Suprapubic skin (tissue), 4 donors: ENCODE measurements at regions not wholly inside any gene's neighbourhood (a gene's known extent, or its start where the extent isn't known, plus 50 kb on each side); places are given as distances from the start of the nearest gene placed in this dataset.

ENCODE experiments used
- DNase-seq, 2 donors: peaks; one replicate each; pipeline ENCODE4 v3.0.0-alpha.2; 2019; ENCODE audit warnings: low spot score in 2 of 2
- H3K27ac ChIP-seq: fragments of 200-600 bp; sonication (generic); one replicate; pipeline ENCODE4 v1.5.1; 2019
- H3K27me3 ChIP-seq: fragments of 200-600 bp; sonication (generic); one replicate; pipeline ENCODE4 v1.5.1; 2019
- H3K36me3 ChIP-seq: fragments of 200-600 bp; sonication (generic); one replicate; pipeline ENCODE4 v1.5.1; 2019
- H3K4me1 ChIP-seq: fragments of 200-600 bp; sonication (generic); one replicate; pipeline ENCODE4 v1.5.1; 2019
- H3K4me3 ChIP-seq: fragments of 200-600 bp; sonication (generic); one replicate; pipeline ENCODE4 v1.5.1; 2019; ENCODE audit warnings: mild to moderate bottlenecking
- H3K9me3 ChIP-seq: fragments of 200-600 bp; sonication (generic); one replicate; pipeline ENCODE4 v1.5.1; 2019
- CTCF ChIP-seq, 2 donors: fragments of 200-600 bp in 1 of 2; fragments of 450-650 bp in 1 of 2; sonication (generic) in 1 of 2; IDR thresholded peaks; one replicate each; pipeline ENCODE4 v1.5.1; 2016 to 2019; ENCODE audit warnings: antibody characterized with exemption in 2 of 2, mild to moderate bottlenecking in 1 of 2, moderate library complexity in 1 of 2
- EP300 ChIP-seq: sonication (generic); formaldehyde crosslinking; IDR thresholded peaks from one replicate; pipeline ENCODE4 v1.6.1; 2017; ENCODE audit warnings: antibody characterized with exemption
- POLR2A ChIP-seq, 2 donors: fragments of 450-650 bp; IDR thresholded peaks; one replicate each; pipeline ENCODE4 v1.6.1; 2017; ENCODE audit warnings: antibody characterized with exemption in 2 of 2, mild to moderate bottlenecking in 2 of 2, moderate library complexity in 2 of 2
- POLR2AphosphoS5 ChIP-seq, 3 donors: sonication (generic); formaldehyde crosslinking; IDR thresholded peaks; one replicate each; pipeline ENCODE4 v1.6.1; 2017; ENCODE audit warnings: antibody characterized with exemption in 3 of 3
- WGBS: methylation state at CpG from one replicate; pipeline ENCODE4 v1.1.5; 2018; 5-methylcytosine and 5-hydroxymethylcytosine counted together

GRCh38 chr20:10826111-10826510 is 152.3 kb upstream of the JAG1 start:
- Histone ChIP-seq H3K9me3 (no peaks in the 10 kb centered on the region), H3K27ac (no peak overlapping the region), H3K27me3 (no peaks in the 10 kb centered on the region), H3K4me3 (no peak overlapping the region), H3K36me3 (no peaks in the 10 kb centered on the region), H3K4me1 (no peaks in the 10 kb centered on the region)
- no peak for DNase-seq
- 73% methylated on average over 1 of the region's 1 CpG for WGBS
- TF ChIP-seq CTCF (IDR thresholded peaks at IDR 0.05) (no peak), EP300 (no peak), POLR2A (IDR thresholded peaks at IDR 0.05) (no peak), POLR2AphosphoS5 (IDR thresholded peaks at IDR 0.05) (no peak)

- H3K4me1 ChIP-seq: no peaks in the 10 kb centered on the region
- H3K9me3 ChIP-seq: no peaks in the 10 kb centered on the region
- H3K27ac ChIP-seq: no peak overlapping the region
- H3K36me3 ChIP-seq: no peaks in the 10 kb centered on the region
- WGBS: 91% methylated on average over 5 of the region's 5 CpGs
- TF ChIP-seq EP300 (no peak), CTCF (IDR thresholded peaks at IDR 0.05) (no peak), POLR2A (IDR thresholded peaks at IDR 0.05) (no peak), POLR2AphosphoS5 (IDR thresholded peaks at IDR 0.05) (no peak)
- no peak overlapping the region for H3K4me3 ChIP-seq
- H3K27me3 ChIP-seq: no peaks in the 10 kb centered on the region
- DNase-seq: no peak
Measured at GRCh38 chr20:10828180-10828579, 154.4 kb upstream of the JAG1 start.

- Histone ChIP-seq H3K27me3 (no peaks in the 10 kb centered on the region), H3K9me3 (no peaks in the 10 kb centered on the region), H3K4me1 (no peaks in the 10 kb centered on the region), H3K27ac (no peak overlapping the region), H3K36me3 (no peaks in the 10 kb centered on the region), H3K4me3 (no peak overlapping the region)
- no peak for TF ChIP-seq POLR2AphosphoS5 (IDR thresholded peaks at IDR 0.05)
- TF ChIP-seq CTCF (IDR thresholded peaks at IDR 0.05): no peak
- no peak for TF ChIP-seq POLR2A (IDR thresholded peaks at IDR 0.05)
- no peak for TF ChIP-seq EP300
- no peak for DNase-seq
Measured at GRCh38 chr20:10832141-10832540, 158.3 kb upstream of the JAG1 start.

- TF ChIP-seq CTCF (IDR thresholded peaks at IDR 0.05) (no peak), EP300 (no peak), POLR2AphosphoS5 (IDR thresholded peaks at IDR 0.05) (no peak), POLR2A (IDR thresholded peaks at IDR 0.05) (no peak)
- DNase-seq: no peak
- Histone ChIP-seq H3K4me1 (no peaks in the 10 kb centered on the region), H3K9me3 (no peaks in the 10 kb centered on the region), H3K4me3 (no peak overlapping the region), H3K27ac (no peak overlapping the region), H3K27me3 (no peaks in the 10 kb centered on the region), H3K36me3 (no peaks in the 10 kb centered on the region)
Measured at GRCh38 chr20:10837901-10838300, 164.1 kb upstream of the JAG1 start.

DNA sequence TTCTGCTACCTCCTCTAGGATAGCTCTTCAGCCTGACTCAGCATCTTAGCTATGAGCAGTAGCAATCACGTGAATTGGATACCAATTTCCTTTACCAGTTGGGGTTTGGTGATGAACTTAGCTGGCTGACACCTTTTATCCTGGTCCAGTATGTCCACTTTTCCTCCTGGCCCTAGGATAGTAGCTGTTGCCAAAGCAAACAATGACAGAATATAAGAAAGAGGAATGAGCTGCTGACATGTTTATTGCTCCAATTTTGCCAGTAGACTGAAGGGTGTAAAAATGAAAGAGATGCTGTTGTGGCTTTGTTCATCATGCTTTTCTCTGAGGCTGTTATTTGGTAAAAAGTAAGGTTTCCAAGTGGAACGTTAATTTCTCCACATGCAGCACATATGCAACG is 168.3 kb upstream of the JAG1 start:
- H3K27me3 ChIP-seq: no peaks in the 10 kb centered on the region
- no peaks in the 10 kb centered on the region for H3K36me3 ChIP-seq

More for the DNA sequence above, 168.3 kb upstream of the JAG1 start:
- Histone ChIP-seq H3K4me1 (no peaks in the 10 kb centered on the region), H3K9me3 (no peaks in the 10 kb centered on the region), H3K4me3 (no peak overlapping the region), H3K27ac (no peak overlapping the region)
- DNase-seq: no peak
- 69% methylated on average over 3 of the region's 3 CpGs for WGBS
- no peak for TF ChIP-seq CTCF (IDR thresholded peaks at IDR 0.05)
- no peak for TF ChIP-seq EP300
- TF ChIP-seq POLR2A (IDR thresholded peaks at IDR 0.05): no peak
- TF ChIP-seq POLR2AphosphoS5 (IDR thresholded peaks at IDR 0.05): no peak
